Nephron (organoid): ENCODE measurements at regions not wholly inside any gene's neighbourhood (a gene's known extent, or its start where the extent isn't known, plus 50 kb on each side); places are given as distances from the start of the nearest gene placed in this dataset.

Experiments
- H3K27ac Mint-ChIP-seq, 3 experiments: 2 replicates each; pipeline ENCODE4 v1.8.0; 2020; ENCODE audit warnings: mixed read lengths in 3 of 3, mild to moderate bottlenecking in 2 of 3, moderate library complexity in 1 of 3
- H3K27me3 Mint-ChIP-seq: 2 replicates; pipeline ENCODE4 v1.8.0; 2021; ENCODE audit warnings: low read depth, mild to moderate bottlenecking, moderate library complexity, mixed read lengths
- H3K36me3 Mint-ChIP-seq: 2 replicates; pipeline ENCODE4 v1.8.0; 2020; ENCODE audit warnings: low read depth, mixed read lengths
- H3K4me1 Mint-ChIP-seq: 2 replicates; pipeline ENCODE4 v1.8.0; 2020; ENCODE audit warnings: mixed read lengths
- H3K4me3 Mint-ChIP-seq, 3 experiments: 2 replicates each; pipeline ENCODE4 v1.8.0; 2020; ENCODE audit warnings: mild to moderate bottlenecking in 3 of 3, mixed read lengths in 3 of 3, moderate library complexity in 2 of 3
- H3K9me3 Mint-ChIP-seq: 2 replicates; pipeline ENCODE4 v1.8.0; 2020; ENCODE audit warnings: mixed read lengths
- CTCF ChIP-seq, 3 experiments: fragments of 200-600 bp; sonication (generic); IDR thresholded peaks; one replicate each; pipeline ENCODE4 v1.5.0; 2021; ENCODE audit warnings: antibody characterized with exemption in 3 of 3; ENCODE audit not compliant: unreplicated experiment in 3 of 3

- no peak overlapping the region for H3K27ac Mint-ChIP-seq
Observed at GRCh38 chr13:83943530-83944279, 61.4 kb upstream of the SLITRK1 start.

GRCh38 chr13:83941701-83942335, 59.5 kb upstream of the SLITRK1 start:
- no peak for TF ChIP-seq CTCF (IDR thresholded peaks at IDR 0.05; ENCODE audit: unreplicated experiment in 3 of 3)
- Mint-ChIP-seq H3K9me3 (no peaks in the 10 kb centered on the region), H3K4me1 (peaks cover 7% of the 10 kb centered on the region), H3K4me3 (no peak overlapping the region), H3K27me3 (no peaks in the 10 kb centered on the region), H3K27ac (no peak overlapping the region), H3K36me3 (no peaks in the 10 kb centered on the region)

More at GRCh38 chr13:83943530-83944279, 61.4 kb upstream of the SLITRK1 start:
- Mint-ChIP-seq H3K36me3 (no peaks in the 10 kb centered on the region), H3K27me3 (no peaks in the 10 kb centered on the region), H3K4me3 (no peak overlapping the region), H3K9me3 (no peaks in the 10 kb centered on the region), H3K4me1 (peaks cover 7% of the 10 kb centered on the region)
- TF ChIP-seq CTCF (IDR thresholded peaks at IDR 0.05; ENCODE audit: unreplicated experiment in 3 of 3): no peak

- H3K36me3 Mint-ChIP-seq: no peaks in the 10 kb centered on the region
- no peak for TF ChIP-seq CTCF (IDR thresholded peaks at IDR 0.05; ENCODE audit: unreplicated experiment in 3 of 3)
- H3K27me3 Mint-ChIP-seq: no peaks in the 10 kb centered on the region
- peak overlapping the region in 1 of 3 experiments; percentile 12 for H3K27ac Mint-ChIP-seq
- no peaks in the 10 kb centered on the region for H3K9me3 Mint-ChIP-seq
- H3K4me1 Mint-ChIP-seq: peaks cover 7% of the 10 kb centered on the region
- H3K4me3 Mint-ChIP-seq: no peak overlapping the region
Observed at GRCh38 chr13:83940742-83941141, 58.5 kb upstream of the SLITRK1 start.

GRCh38 chr13:83937579-83937978, 55.3 kb upstream of the SLITRK1 start:
- Mint-ChIP-seq H3K27me3 (peaks cover 4% of the 10 kb centered on the region), H3K36me3 (no peaks in the 10 kb centered on the region), H3K9me3 (no peaks in the 10 kb centered on the region), H3K4me3 (no peak overlapping the region), H3K4me1 (peaks cover 7% of the 10 kb centered on the region), H3K27ac (no peak overlapping the region)
- no peak for TF ChIP-seq CTCF (IDR thresholded peaks at IDR 0.05; ENCODE audit: unreplicated experiment in 3 of 3)

GRCh38 chr13:83935566-83935965, 53.3 kb upstream of the SLITRK1 start:
- Mint-ChIP-seq H3K27ac (no peak overlapping the region), H3K36me3 (no peaks in the 10 kb centered on the region), H3K9me3 (no peaks in the 10 kb centered on the region), H3K4me3 (no peak overlapping the region), H3K4me1 (no peaks in the 10 kb centered on the region), H3K27me3 (peaks cover 4% of the 10 kb centered on the region)
- no peak for TF ChIP-seq CTCF (IDR thresholded peaks at IDR 0.05; ENCODE audit: unreplicated experiment in 3 of 3)
